ENCODE measurements at regions not wholly inside any gene's neighbourhood (a gene's known extent, or its start where the extent isn't known, plus 50 kb on each side); places are given as distances from the start of the nearest gene placed in this dataset.

DNA sequence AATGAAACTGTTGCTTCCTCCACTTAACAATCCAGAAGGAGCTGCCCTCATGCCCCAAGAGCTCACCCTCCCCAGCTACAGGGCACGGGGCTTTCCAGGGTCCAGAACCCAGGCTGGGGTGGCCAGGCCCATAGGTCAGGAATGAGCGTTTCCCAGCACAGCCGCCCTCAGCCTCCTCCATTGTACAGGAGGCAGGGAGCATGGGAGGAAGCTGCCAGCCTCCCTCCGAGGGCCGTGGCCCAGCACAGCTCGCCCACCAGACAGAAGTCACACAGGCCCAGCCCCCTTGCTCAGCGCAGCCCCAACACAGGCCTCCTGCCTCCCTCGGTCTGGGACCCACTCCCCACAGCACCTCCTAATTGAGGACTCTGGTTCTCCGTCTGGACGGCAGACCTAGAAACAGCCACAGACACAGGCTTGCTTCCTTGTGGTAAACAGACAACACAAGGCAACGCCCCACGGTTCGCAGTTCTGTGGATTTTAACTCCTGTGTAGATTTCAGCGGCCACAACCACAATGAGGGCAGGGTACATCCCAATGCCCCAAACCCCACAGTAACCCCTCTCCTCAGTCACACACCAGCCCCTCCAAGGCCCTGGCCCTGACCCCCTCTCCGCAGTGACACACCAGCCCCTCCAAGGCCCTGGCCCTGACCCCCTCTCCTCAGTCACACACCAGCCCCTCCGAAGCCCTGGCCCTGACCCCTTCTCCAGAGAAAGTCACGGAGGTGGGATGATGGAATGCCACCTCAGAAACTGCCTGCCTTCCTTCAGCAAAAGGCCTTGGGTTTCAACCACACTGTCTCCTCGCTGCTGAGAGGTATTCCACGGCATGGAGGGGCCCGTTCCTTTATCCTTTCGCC lies 173.5 kb downstream of the DLL1 start:
- DNase-seq (ENCODE audit: low read depth in 2 of 3, low spot score in 2 of 3): no peak

DNA sequence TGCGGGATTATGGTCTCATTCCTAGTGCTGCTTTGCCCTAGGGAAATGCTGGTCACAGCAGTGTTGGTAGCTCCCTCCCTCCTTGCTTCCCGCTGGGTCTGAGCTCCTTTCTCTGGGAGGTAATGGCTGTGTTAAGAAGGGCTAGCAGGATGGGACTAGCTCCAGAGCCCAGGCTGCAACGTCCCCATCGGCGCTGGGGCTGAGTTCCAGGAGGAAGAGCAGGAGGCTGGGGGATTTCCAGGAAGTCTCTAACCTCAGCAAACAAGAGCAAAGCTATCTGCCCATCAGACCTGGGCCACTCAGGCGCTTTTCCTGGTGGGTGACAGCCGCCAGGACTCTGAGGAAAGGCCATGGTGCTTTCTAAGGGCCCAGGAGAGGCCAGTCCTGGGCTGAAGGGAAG lies 174.2 kb downstream of the DLL1 start:
- no peak for DNase-seq (ENCODE audit: low read depth in 2 of 3, low spot score in 2 of 3)

DNA sequence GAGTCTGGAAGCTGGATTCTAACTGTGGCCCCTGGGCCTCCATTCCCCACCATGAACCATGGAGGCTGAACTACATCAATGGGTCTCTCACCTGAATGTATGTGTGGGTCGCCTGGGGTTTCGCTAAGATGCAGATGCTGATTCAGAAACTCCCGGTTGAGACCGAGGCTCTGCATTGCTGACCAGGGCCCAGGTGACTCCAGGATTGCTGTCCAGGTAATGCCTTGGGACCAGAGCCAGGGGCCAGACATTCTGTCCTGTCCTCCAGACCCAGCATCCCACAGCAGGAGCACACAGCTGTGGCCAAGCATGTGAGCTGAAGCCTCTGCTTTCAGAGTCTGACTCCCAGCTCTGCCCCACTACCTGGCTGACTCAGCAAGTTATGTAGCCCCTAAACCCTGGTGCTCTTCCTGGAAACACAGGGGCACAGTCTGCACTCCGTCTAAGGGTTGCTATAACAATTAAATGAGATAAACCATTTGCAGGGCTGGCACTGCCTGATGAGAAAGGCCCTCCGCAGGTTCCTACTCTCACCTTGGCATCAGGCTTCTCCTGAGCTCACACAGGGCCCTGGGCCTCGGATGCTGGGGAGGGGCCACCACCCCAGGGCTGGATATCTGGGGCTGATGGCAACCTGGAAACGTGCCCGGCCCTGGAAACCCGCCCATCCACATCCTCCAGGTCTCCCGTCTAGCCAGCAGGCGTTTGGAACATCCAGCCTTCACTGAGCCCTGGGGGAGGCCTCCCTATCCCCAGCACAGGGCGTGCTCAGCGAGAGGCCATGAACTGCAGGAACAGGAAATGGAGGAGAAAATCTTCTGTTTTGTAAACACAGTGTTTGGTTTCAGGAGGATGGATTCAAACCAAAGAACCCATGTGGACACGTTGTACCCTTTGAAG lies 175.7 kb downstream of the DLL1 start:
- no peak for DNase-seq (ENCODE audit: low read depth in 2 of 3, low spot score in 2 of 3)

DNA sequence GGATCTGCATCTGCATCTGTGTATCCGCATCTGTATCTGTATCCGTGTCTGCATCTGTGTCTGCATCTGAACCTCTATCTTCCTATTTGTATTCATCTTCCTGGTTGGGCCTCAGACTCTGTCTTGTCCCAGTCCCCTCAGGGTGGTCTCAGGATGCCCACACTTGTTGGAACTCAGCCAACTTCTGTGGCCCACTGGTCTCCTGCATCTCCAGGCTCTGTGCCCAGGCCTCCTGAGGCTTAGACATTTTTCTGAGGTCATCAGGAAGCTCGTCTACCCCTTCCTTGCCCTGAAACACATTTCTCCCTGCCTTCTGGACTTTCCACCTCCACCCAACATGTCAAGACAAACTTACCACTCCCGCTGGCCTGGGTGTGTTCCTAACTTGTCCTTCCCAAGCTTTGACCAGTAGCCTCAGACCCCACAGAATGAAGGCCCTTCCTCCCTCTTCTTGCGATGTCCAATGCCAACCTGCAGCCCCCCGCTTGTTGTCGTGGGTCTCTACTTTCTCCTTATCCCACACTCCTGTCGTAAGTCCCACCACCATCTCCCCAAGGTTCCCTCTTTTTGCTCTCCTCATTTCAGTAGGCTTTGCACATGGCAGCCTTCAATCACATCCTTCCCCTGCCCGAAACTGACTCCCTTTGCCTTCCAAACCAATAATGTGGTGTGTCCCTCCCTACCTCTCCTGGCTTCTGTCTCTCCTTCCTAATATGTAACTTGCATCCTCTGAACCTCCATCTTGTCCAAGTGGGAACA lies 176.5 kb downstream of the DLL1 start:
- DNase-seq (ENCODE audit: low read depth in 2 of 3, low spot score in 2 of 3): no peak

DNA sequence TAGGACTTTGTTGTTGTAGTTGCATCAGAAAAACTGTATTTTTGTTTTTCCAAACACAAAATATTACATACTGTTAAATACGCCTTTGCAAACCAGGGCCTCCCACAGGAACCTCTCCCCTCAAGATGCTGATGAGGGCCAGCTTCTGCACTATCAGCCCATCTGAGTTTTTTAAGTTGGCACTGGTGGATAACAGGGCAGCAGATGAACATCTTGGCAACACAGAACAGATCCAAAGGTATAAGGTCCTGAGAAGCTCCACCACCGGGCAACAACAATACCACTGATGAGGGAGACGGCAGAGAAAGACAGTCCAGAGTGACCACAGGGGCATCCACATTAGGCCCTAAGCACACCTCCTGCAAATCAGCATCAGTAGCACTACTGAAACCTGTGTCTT lies 177.7 kb downstream of the DLL1 start:
- DNase-seq (ENCODE audit: low read depth in 2 of 3, low spot score in 2 of 3): no peak

DNA sequence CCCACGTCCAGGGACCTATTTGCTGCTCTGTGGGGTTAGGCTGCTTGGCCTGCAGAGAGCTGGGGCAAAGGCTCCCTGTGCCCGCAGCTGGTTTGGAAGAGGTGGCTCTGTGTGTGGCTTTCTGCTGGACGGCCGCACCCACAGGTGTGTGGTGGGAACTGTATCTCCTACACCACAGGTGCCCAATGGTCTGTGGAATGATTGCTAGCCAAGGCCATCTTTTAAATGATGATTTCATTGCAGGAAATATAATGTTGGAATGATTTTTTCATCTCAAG lies 178.4 kb downstream of the DLL1 start:
- DNase-seq (ENCODE audit: low read depth in 2 of 3, low spot score in 2 of 3): no peak

DNA sequence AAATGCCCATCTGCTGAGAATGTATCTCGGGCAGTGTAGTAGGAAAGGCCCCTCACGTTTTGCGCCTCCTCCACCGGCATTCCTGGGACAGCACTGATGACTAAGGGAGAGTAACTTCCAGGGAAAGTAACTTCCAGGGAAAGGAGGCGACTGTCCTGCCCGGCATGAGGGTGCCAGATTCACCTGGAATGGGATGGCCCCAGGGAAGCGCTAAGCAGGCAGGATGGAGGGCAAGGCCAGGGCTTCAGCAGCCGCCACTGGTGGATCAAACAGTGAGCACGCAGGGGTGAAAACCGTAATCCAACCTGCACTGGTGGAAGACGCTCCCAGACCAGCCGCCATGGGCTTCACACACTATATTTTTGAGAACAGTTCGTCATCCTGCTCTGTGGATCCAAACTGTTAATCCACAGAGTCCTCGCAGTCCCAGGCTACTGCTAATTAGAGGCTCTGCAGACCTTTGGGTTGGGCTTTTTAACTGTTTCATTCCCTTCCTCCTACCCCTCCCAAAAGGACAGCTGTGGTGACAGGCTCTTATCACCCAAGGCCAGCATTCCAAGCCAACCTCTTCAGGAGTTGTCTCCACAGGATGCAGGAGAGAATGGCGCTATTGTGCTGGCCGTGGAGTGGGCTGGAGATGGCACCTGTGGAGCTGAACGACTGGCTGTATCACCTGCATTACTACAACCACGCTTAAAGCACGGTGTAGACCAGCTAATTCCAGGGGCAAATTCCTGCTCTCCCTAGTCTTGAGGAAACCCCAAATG lies 178.9 kb downstream of the DLL1 start:
- no peak for DNase-seq (ENCODE audit: low read depth in 2 of 3, low spot score in 2 of 3)

DNA sequence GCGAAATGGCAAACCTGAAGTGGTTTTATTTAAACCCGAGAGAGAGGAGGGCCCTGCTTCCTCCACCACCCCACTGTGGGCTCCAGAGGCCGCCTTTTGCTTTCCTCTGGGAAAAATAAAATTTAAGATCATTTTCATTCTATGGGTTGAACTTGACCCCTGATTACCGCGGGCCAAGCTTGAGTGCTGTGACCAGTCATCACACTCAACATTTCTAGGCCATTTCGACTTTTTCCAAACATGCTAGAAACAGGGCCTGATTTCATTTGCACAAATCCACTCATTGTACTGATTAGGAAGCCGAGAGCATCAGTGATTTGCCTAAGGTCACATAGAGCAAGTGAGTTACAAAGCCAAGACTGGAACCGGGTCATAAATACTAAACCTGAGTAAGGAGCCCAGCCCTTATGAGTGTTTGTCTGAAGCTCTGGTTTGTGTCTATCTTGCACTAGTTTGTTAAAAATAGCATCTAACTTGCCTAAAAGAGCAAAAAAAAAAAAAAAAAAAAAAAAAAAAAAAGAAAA lies 179.7 kb downstream of the DLL1 start:
- DNase-seq (ENCODE audit: low read depth in 2 of 3, low spot score in 2 of 3): no peak

DNA sequence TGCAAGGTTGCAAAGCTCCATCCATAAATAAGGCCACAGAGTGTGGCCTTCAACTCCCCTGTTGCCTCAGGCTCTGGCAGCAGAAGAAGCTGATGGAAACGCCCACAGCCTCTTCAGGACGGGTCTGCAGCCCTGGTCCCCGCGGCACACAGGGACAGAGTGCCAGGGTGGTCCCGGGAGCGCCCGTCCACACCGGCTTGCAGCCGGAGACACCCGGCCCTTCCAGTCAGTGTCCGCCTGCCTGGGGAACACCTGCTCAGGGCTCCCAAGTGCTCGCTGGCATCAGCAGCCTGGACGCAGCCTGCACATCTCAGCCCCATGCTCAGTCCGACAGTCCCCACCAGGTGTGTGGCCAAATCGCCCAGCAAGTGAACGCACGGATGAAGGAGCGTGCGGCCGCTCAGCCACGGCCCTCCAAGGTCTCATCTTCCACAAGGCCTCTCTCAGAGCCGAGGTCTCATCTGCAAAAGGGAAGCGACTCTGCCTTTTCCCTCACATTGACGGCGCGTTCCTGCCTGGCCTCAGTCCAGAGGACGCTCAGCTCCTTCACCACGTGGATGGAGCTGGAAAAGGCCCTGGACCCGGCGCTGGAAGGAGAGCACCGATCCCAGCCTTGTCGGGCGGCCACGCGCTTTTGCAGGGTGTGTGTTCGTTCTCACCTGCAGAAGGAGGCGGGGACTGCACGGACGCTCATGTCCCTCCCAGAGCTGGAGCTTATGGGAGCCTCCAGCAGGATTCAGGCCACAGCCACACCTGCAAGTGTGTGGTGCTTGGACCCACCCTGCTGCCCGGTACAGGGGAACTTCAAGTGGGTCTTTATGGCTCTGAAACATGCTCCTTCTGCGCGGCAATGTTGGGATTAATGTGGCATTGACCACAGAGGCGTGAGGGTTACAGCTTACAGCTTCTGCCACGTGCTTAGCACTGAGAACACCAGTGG lies 180.4 kb downstream of the DLL1 start:
- DNase-seq (ENCODE audit: low read depth in 2 of 3, low spot score in 2 of 3): no peak

DNA sequence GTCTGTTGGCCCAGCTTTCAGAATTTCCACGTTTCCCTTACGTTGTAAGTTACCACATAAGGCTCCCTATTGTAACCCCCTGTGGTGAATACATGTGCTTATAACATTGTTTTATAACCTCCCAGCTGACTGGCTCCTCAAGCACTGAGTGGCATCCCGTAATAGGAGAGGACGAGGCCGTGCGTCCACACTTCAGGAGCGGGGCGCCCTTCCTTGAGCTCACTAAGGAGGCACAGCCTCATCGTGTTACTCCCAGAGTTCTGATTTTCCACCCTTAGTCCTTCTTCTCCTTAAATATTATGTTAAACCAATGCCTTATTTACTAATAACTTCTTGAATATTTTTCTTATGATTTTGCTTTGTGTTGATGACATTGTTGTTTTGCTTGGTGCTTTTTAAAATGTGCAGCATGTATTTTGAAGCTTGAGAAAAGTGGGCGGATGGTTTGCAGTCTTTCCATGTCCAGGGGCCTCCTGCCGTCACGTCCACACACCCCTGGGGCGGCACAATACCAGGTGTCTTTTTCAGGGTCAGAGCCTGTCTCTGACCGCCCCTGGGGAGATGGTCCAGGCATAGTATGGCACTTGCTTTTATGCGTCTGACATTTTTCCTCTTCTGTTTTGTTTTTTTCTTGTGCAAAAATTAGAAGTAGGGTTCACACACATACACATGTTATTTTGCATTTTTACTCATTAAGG lies 181.8 kb downstream of the DLL1 start:
- no peak for DNase-seq (ENCODE audit: low read depth in 2 of 3, low spot score in 2 of 3)

DNA sequence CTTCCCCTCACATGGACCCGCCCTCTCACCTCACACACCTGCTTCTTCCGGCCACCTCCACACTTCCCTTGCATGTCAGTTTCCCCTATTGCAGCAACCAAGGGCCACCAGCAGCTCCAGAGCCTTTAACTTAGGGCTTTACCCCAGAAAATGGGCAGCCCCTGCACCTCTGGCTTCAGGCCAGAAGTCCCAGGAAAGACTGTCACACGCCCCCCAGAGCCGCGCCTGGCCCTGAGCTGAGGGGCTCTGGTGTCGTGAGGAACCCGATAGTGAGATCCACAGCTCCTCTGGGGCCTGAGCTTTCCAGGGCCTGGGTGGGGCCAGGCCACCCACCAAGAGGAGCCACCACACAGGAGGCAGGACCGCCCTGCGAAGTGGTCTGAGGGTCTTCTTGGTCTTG lies 182.4 kb downstream of the DLL1 start:
- no peak for DNase-seq (ENCODE audit: low read depth in 2 of 3, low spot score in 2 of 3)

DNA sequence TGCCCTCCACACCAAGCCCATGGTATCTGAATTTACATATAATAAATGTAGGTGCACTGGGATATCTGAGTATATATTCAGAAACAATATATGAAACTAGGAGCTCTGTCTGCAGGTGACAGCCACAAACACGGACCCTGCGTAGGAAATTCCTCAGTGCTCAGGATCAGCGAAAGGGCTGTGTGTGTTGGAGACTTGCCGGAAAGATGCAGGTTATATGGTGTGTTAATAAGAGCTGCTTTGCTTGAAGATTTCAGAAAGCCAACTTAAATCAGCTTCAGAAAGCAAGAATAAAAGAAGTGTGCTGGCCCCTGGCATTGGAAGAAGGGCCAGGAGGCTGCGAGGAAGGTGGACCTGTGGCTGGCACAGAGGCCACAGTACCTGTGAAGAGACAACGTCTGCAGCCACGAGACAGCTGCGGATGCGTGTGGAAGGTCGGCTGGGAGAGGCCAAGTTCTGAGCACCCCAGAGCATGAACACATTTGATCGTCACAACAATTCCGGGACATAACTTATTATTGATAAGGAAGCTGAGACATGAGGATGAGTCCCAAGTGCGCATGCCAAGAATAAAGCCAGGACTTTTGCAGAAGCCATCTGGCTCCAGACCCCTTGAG lies 183.2 kb downstream of the DLL1 start:
- no peak for DNase-seq (ENCODE audit: low read depth in 2 of 3, low spot score in 2 of 3)

DNA sequence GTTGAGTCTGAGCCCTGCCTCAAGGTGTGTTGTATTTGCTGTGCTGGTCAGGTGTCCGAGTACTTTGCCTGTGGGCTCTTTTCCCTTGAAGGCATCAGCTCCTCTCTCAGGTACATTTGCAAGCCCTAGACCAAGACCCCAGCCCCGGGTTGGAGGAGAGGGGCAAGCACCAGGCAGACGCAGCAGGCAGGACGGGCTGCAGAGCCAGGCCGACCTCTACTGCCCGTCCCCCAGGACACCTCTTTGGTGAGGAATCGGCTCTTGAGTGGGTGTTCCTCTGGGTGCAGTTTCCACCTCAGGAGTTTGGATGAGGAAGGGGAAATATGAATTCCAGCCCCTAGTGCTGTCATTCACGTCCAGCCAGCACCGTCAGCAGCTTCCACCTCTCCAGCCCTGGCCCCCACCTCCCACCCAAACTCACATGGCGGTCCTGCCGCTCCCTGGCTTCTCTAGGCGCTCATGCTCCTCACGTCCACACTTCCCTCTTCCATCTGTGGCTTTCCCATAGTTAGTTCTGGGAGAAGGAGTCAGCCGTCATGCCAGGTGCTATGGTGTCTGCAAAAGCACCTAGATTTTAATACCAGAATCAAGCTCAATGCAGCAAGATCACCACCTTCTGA lies 183.9 kb downstream of the DLL1 start:
- no peak for DNase-seq (ENCODE audit: low read depth in 2 of 3, low spot score in 2 of 3)

DNA sequence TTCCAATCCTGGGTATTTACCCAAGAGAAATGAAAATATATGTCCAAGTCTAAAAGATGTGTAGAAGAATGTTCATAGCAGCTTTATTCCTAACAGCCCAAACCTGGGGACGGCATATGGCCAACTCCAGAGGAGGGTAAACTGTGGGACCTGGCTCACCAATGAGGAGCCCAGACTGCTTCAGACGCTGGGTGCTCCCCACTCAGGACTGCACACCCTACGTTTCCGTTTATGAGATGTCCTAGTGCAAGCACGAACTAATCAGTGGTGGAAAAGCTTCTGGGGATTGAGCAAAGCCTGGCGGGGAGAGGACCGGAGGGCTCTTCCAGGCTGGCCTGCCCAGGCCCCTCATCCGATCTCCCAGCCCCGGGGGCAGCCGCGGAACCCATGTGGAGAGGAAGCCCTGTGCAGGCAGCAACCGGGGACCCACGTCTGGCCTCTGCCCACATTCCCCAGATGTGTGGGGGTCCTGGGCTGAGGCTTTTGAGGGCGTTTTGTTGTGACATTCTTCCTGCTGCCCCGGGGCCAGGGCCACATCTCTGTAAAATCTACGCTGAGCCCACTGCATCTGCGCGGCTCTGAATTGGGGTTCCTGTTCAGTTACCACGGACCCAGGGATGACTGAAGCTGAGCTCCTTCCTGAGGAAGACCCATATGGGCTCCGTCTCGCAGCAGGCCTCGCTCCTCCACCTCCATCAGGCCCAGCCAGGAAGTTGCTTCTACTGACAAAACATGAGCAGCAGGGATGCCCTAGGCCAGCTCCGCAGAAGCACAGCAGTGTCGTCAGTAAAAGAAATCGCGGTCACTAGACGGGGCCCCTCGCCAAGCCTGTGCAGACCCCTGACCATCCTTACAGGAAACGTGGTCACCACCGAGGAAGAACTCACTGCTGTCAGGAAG lies 188.0 kb downstream of the DLL1 start:
- no peak for DNase-seq (ENCODE audit: low read depth in 2 of 3, low spot score in 2 of 3)

DNA sequence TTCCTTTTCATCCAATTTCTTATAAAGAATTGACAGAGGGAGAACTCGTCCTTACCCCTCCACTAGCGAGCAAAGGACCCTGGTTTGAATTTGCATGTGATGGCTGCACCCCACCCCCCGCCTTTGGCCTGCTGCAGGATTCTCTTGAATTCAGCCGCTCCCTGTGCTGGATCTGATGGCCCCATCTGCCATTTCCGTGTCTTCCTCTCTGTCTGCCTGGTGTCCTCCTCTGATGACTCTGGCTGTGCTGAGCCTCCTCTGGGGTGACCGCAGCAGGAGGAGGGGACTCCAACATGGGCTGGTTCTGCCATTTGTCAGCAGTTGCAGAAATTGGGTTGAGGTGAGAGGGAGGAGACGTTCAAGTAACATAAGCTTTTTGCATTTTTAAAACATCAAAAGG lies 188.8 kb downstream of the DLL1 start:
- DNase-seq (ENCODE audit: low read depth in 2 of 3, low spot score in 2 of 3): no peak

DNA sequence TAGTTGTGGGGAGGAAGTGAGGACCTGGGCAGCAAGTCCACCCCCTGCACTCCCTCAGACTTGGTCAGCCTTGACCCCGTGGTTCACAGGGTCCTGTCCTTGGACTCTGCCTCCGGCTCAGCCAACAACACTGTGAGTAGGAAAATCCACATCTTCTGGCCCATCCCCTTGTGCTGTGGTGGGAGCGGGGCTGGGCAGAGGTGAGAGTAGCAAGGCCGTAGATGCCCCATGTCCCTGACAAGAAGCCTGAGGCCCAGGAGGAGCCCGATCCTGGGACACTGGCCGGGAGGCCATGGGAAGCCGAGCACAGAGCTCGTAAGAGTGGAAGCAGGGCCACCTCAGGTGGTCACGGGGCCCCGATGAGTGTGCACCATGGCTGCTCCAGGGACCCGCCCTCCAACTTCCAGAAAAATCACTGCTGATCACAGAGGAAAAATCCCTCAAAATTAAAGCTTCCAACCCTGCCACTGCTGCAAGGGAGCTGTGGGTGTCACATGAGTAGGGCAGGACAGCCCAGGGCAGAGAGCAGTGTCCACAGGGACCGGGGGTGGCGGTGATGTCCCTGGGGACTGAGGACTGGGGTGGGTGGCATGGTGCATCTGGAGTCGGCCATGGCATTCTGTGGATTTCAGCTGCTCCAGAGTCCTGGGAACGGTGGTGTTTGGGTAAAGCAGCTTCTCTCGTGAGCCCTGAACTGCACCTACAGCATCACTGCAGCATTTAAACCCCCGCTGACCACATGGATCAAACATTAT lies 189.4 kb downstream of the DLL1 start:
- no peak for DNase-seq (ENCODE audit: low read depth in 2 of 3, low spot score in 2 of 3)
